T-cell (primary cell): ENCODE measurements at regions not wholly inside any gene's neighbourhood (a gene's known extent, or its start where the extent isn't known, plus 50 kb on each side); places are given as distances from the start of the nearest gene placed in this dataset.

Experiments used
- ATAC-seq, 4 experiments: fragments of 200-7000 bp in 3 of 4; fragments of 150-1000 bp in 1 of 4; cut with Tn5 transposase; replicated peaks in 1 of 4; 1 replicate in 3 of 4; 2 replicates in 1 of 4; pipeline ENCODE4 v1.10.0; 2021; ENCODE audit warnings: moderate library complexity in 3 of 4, mild to moderate bottlenecking in 2 of 4, moderate number of reproducible peaks in 1 of 4
- CTCF ChIA-PET, 2 donors: fragments of 300-600 bp; sonication (Branson Sonifier 250); formaldehyde crosslinking; loops; one replicate each; lab custom pipeline; 2022; ENCODE audit warnings: antibody characterized with exemption in 2 of 2; lab: Charles Lee
- POLR2A ChIA-PET, 2 donors: fragments of 300-600 bp; sonication (Branson Sonifier 250); formaldehyde crosslinking; loops; one replicate each; lab custom pipeline; 2022; ENCODE audit warnings: antibody characterized with exemption in 2 of 2; lab: Charles Lee
- DNase-seq, 35 experiments: peaks; one replicate each; pipeline versions ENCODE4 v3.0.0 to v3.0.0-alpha.2; 2013 to 2023
- H3K27ac ChIP-seq: one replicate; pipeline ENCODE4 v1.5.1; 2013; ENCODE audit warnings: low read length
- H3K27me3 ChIP-seq, 2 experiments: replicated peaks in 1 of 2; 1 replicate in 1 of 2; 2 replicates in 1 of 2; pipeline versions ENCODE4 v1.6.1 to v1.7.0; 2013; ENCODE audit warnings: low read length in 1 of 2, mixed read lengths in 1 of 2; ENCODE audit not compliant: control insufficient read depth in 2 of 2, insufficient read depth in 2 of 2; ENCODE audit errors: extremely low read depth in 1 of 2
- H3K36me3 ChIP-seq, 2 donors: 1 replicate in 1 of 2; 2 replicates in 1 of 2; pipeline versions ENCODE4 v1.6.1 to v1.7.0; 2013; ENCODE audit warnings: low read length in 1 of 2; ENCODE audit not compliant: control insufficient read depth in 2 of 2, insufficient read depth in 1 of 2; ENCODE audit errors: extremely low read depth in 1 of 2
- H3K4me1 ChIP-seq, 2 experiments: 1 replicate in 1 of 2; 2 replicates in 1 of 2; pipeline versions ENCODE4 v1.6.1 to v1.7.0; 2013; ENCODE audit warnings: low read length in 2 of 2, mixed read lengths in 1 of 2; ENCODE audit not compliant: insufficient read depth in 2 of 2, control insufficient read depth in 1 of 2; ENCODE audit errors: extremely low read depth in 1 of 2
- H3K4me3 ChIP-seq, 2 donors: 1 replicate in 1 of 2; 2 replicates in 1 of 2; pipeline versions ENCODE4 v1.5.1 to v1.7.0; 2013; ENCODE audit warnings: mild to moderate bottlenecking in 2 of 2, low read length in 1 of 2, moderate library complexity in 1 of 2; ENCODE audit not compliant: control insufficient read depth in 1 of 2; ENCODE audit errors: extremely low read depth in 1 of 2
- H3K9me3 ChIP-seq: 2 replicates; pipeline ENCODE4 v1.7.0; 2013
- H3K27ac Mint-ChIP-seq, 2 donors: one replicate each; pipeline ENCODE4 v1.8.0; 2020 to 2021; ENCODE audit warnings: mild to moderate bottlenecking in 2 of 2, mixed read lengths in 2 of 2
- H3K27me3 Mint-ChIP-seq, 2 donors: one replicate each; pipeline ENCODE4 v1.8.0; 2021 to 2022; ENCODE audit warnings: mixed read lengths in 2 of 2
- H3K36me3 Mint-ChIP-seq: one replicate; pipeline ENCODE4 v1.8.0; 2021; ENCODE audit warnings: mixed read lengths
- H3K4me1 Mint-ChIP-seq, 3 donors: one replicate each; pipeline ENCODE4 v1.8.0; 2020 to 2022; ENCODE audit warnings: mixed read lengths in 3 of 3, mild to moderate bottlenecking in 1 of 3
- H3K4me3 Mint-ChIP-seq, 3 donors: one replicate each; pipeline ENCODE4 v1.8.0; 2020 to 2022; ENCODE audit warnings: mild to moderate bottlenecking in 3 of 3, mixed read lengths in 3 of 3, moderate library complexity in 3 of 3
- H3K9me3 Mint-ChIP-seq, 3 donors: one replicate each; pipeline ENCODE4 v1.8.0; 2020 to 2022; ENCODE audit warnings: mixed read lengths in 3 of 3
- WGBS: methylation state at CpG from one replicate; pipeline ENCODE4 v1.1.5; 2013; ENCODE audit warnings: missing lambda C conversion rate; ENCODE audit not compliant: insufficient coverage; 5-methylcytosine and 5-hydroxymethylcytosine counted together

GRCh38 chr10:24149640-24150039 lies 59.3 kb upstream of the KIAA1217 start:
- H3K27ac ChIP-seq = no peak overlapping the region
- CTCF ChIA-PET = no interaction called here

GRCh38 chr10:24150853-24151252 lies 58.1 kb upstream of the KIAA1217 start:
- H3K4me1 ChIP-seq = no peaks in the 10 kb centered on the region
- no peaks in the 10 kb centered on the region for H3K36me3 ChIP-seq
- Mint-ChIP-seq H3K36me3 (no peaks in the 10 kb centered on the region), H3K4me3 (no peak overlapping the region), H3K4me1 (no peaks in the 10 kb centered on the region), H3K27ac (no peak overlapping the region), H3K9me3 (peaks cover 0 to 1% (median 0%) of the 10 kb centered on the region in 3 donors), H3K27me3 (no peaks in the 10 kb centered on the region)
- 88% methylated on average over 2 of the region's 3 CpGs for WGBS
- no peak overlapping the region for H3K4me3 ChIP-seq
- H3K27me3 ChIP-seq = no peaks in the 10 kb centered on the region
- ATAC-seq (no peak), DNase-seq (no peak)
- no peak overlapping the region for H3K27ac ChIP-seq
- ChIA-PET CTCF (no interaction called here), POLR2A (no interaction called here)
- no peaks in the 10 kb centered on the region for H3K9me3 ChIP-seq

More at GRCh38 chr10:24149640-24150039, 59.3 kb upstream of the KIAA1217 start:
- H3K4me3 ChIP-seq = no peak overlapping the region
- WGBS = no CpG with 5 or more reads among the region's 2 CpGs
- no peak overlapping the region for H3K4me3 Mint-ChIP-seq
- peaks cover 0 to 8% (median 1%) of the 10 kb centered on the region in 3 donors for H3K9me3 Mint-ChIP-seq
- POLR2A ChIA-PET = no interaction called here
- no peaks in the 10 kb centered on the region for H3K4me1 Mint-ChIP-seq
- H3K27me3 Mint-ChIP-seq = no peaks in the 10 kb centered on the region
- no peaks in the 10 kb centered on the region for H3K36me3 ChIP-seq
- no peaks in the 10 kb centered on the region for H3K36me3 Mint-ChIP-seq
- no peak for ATAC-seq
- no peaks in the 10 kb centered on the region for H3K27me3 ChIP-seq
- H3K27ac Mint-ChIP-seq = no peak overlapping the region
- no peak for DNase-seq
- H3K4me1 ChIP-seq = no peaks in the 10 kb centered on the region
- no peaks in the 10 kb centered on the region for H3K9me3 ChIP-seq

DNA sequence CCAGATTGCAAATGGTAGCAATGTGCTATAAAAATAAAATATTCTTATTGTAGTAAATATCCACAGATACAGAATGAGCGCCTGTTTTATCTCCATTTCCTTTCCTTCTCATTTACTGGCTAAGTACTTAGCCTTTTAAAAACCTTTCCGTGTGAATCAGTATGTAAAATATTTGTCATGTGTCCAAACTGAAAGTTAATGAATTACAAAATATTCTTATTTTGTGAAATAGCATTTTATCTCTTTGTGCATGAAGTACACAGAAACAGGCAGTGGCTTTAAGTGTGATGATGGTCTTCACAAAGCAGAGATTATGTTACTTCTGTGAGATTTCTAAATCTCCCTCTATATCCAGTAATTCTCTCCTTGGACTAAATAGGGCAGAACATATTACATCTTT lies 56.7 kb upstream of the KIAA1217 start:
- H3K36me3 Mint-ChIP-seq = no peaks in the 10 kb centered on the region
- no peak overlapping the region for H3K27ac Mint-ChIP-seq
- H3K4me1 ChIP-seq = no peaks in the 10 kb centered on the region
- H3K9me3 Mint-ChIP-seq = peaks cover 0 to 9% (median 3%) of the 10 kb centered on the region in 3 donors
- H3K27me3 ChIP-seq = no peaks in the 10 kb centered on the region
- POLR2A ChIA-PET = no interaction called here
- H3K4me3 ChIP-seq = no peak overlapping the region
- WGBS = no CpG with 5 or more reads among the region's 2 CpGs
- H3K27me3 Mint-ChIP-seq = no peaks in the 10 kb centered on the region
- ATAC-seq (no peak), DNase-seq (no peak)
- H3K9me3 ChIP-seq = no peaks in the 10 kb centered on the region
- H3K27ac ChIP-seq = no peak overlapping the region
- no peak overlapping the region for H3K4me3 Mint-ChIP-seq
- H3K4me1 Mint-ChIP-seq = no peaks in the 10 kb centered on the region
- H3K36me3 ChIP-seq = no peaks in the 10 kb centered on the region
- CTCF ChIA-PET = no interaction called here

DNA sequence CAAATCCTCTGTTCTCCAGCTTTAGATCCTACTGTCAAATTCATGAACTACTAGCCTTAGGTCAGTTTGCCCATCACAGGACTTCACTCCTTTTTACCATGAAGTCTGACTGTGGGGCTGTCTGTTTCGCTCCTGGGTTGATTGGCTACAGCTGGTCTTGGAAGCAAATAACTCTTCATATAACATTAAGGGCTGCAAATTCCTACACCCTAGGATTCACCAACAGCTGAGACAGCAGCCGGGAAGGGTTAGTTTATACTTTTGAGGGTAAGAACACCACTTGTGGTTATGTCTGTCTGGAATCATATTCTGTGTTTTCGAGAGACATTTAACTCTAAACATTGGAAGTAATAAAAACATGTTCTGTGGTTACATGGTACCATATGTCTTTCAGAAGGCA lies 55.9 kb upstream of the KIAA1217 start:
- Histone ChIP-seq H3K27ac (no peak overlapping the region), H3K4me1 (no peaks in the 10 kb centered on the region), H3K36me3 (no peaks in the 10 kb centered on the region), H3K9me3 (no peaks in the 10 kb centered on the region), H3K4me3 (no peak overlapping the region), H3K27me3 (no peaks in the 10 kb centered on the region)
- Mint-ChIP-seq H3K9me3 (peaks cover 0 to 14% (median 8%) of the 10 kb centered on the region in 3 donors), H3K36me3 (no peaks in the 10 kb centered on the region), H3K4me1 (no peaks in the 10 kb centered on the region), H3K4me3 (no peak overlapping the region), H3K27me3 (no peaks in the 10 kb centered on the region), H3K27ac (no peak overlapping the region)
- DNase-seq (no peak), ATAC-seq (no peak)
- POLR2A ChIA-PET = no interaction called here
- no CpG with 5 or more reads among the region's 3 CpGs for WGBS
- CTCF ChIA-PET = no interaction called here

- CTCF ChIA-PET = no interaction called here
- H3K27me3 ChIP-seq = no peaks in the 10 kb centered on the region
- no peak for DNase-seq
These were observed 55.4 kb upstream of the KIAA1217 start for GRCh38 chr10:24153537-24153936.

GRCh38 chr10:24156686-24157085 lies 52.3 kb upstream of the KIAA1217 start:
- peaks cover 0 to 17% (median 10%) of the 10 kb centered on the region in 3 donors for H3K9me3 Mint-ChIP-seq
- Histone ChIP-seq H3K27me3 (no peaks in the 10 kb centered on the region), H3K4me3 (no peak overlapping the region), H3K4me1 (no peaks in the 10 kb centered on the region), H3K9me3 (no peaks in the 10 kb centered on the region), H3K27ac (no peak overlapping the region), H3K36me3 (no peaks in the 10 kb centered on the region)
- ATAC-seq (no peak), DNase-seq (no peak)
- H3K4me1 Mint-ChIP-seq = no peaks in the 10 kb centered on the region
- ChIA-PET CTCF (no interaction called here), POLR2A (no interaction called here)
- H3K36me3 Mint-ChIP-seq = no peaks in the 10 kb centered on the region
- no peak overlapping the region for H3K4me3 Mint-ChIP-seq
- WGBS = 38% methylated on average over 1 of the region's 3 CpGs
- H3K27ac Mint-ChIP-seq = no peak overlapping the region
- no peaks in the 10 kb centered on the region for H3K27me3 Mint-ChIP-seq

More at GRCh38 chr10:24153537-24153936, 55.4 kb upstream of the KIAA1217 start:
- Histone ChIP-seq H3K4me1 (no peaks in the 10 kb centered on the region), H3K36me3 (no peaks in the 10 kb centered on the region), H3K4me3 (no peak overlapping the region), H3K27ac (no peak overlapping the region), H3K9me3 (no peaks in the 10 kb centered on the region)
- Mint-ChIP-seq H3K4me1 (no peaks in the 10 kb centered on the region), H3K36me3 (no peaks in the 10 kb centered on the region), H3K27ac (no peak overlapping the region), H3K9me3 (peaks cover 0 to 17% (median 11%) of the 10 kb centered on the region in 3 donors), H3K4me3 (no peak overlapping the region), H3K27me3 (no peaks in the 10 kb centered on the region)
- POLR2A ChIA-PET = no interaction called here
- no peak for ATAC-seq
- no CpG with 5 or more reads among the region's 3 CpGs for WGBS

GRCh38 chr10:24157567-24157966 lies 51.4 kb upstream of the KIAA1217 start:
- Histone ChIP-seq H3K4me3 (no peak overlapping the region), H3K27me3 (no peaks in the 10 kb centered on the region), H3K9me3 (no peaks in the 10 kb centered on the region), H3K36me3 (no peaks in the 10 kb centered on the region), H3K27ac (no peak overlapping the region), H3K4me1 (no peaks in the 10 kb centered on the region)
- H3K9me3 Mint-ChIP-seq = peaks cover 0 to 17% (median 10%) of the 10 kb centered on the region in 3 donors
- POLR2A ChIA-PET = no interaction called here
- no peaks in the 10 kb centered on the region for H3K36me3 Mint-ChIP-seq
- DNase-seq (no peak), ATAC-seq (no peak)
- no peaks in the 10 kb centered on the region for H3K4me1 Mint-ChIP-seq
- CTCF ChIA-PET = no interaction called here
- H3K4me3 Mint-ChIP-seq = no peak overlapping the region
- no peak overlapping the region for H3K27ac Mint-ChIP-seq
- H3K27me3 Mint-ChIP-seq = no peaks in the 10 kb centered on the region
